Transverse colon (tissue), 4 donors: ENCODE measurements at regions not wholly inside any gene's neighbourhood (a gene's known extent, or its start where the extent isn't known, plus 50 kb on each side); places are given as distances from the start of the nearest gene placed in this dataset.

Source experiments
- DNase-seq: peaks from one replicate; pipeline ENCODE4 v3.0.0-alpha.2; 2019
- H3K27ac ChIP-seq, 4 donors: fragments of 200-600 bp; sonication (generic); 2 replicates each; pipeline ENCODE4 v1.5.1; 2016 to 2018; ENCODE audit warnings: inconsistent platforms in 4 of 4
- H3K27me3 ChIP-seq: fragments of 200-600 bp; sonication (generic); 2 replicates; pipeline ENCODE4 v1.5.1; 2017; ENCODE audit warnings: inconsistent platforms
- H3K36me3 ChIP-seq, 4 donors: fragments of 200-600 bp; sonication (generic); 2 replicates each; pipeline ENCODE4 v1.5.1; 2017 to 2019; ENCODE audit warnings: inconsistent platforms in 4 of 4
- H3K4me1 ChIP-seq, 4 donors: fragments of 200-600 bp; sonication (generic); 2 replicates each; pipeline ENCODE4 v1.5.1; 2017 to 2020; ENCODE audit warnings: inconsistent platforms in 4 of 4
- H3K4me3 ChIP-seq, 4 donors: fragments of 200-600 bp; sonication (generic); 1 replicate in 1 of 4; 2 replicates in 3 of 4; pipeline versions ENCODE4 v1.5.1 to v1.6.1; 2017 to 2019; ENCODE audit warnings: inconsistent platforms in 4 of 4
- H3K9me3 ChIP-seq, 2 donors: fragments of 200-600 bp; sonication (generic); 2 replicates each; pipeline ENCODE4 v1.5.1; 2017 to 2019; ENCODE audit warnings: inconsistent platforms in 2 of 2
- CTCF ChIP-seq, 5 experiments: fragments of 200-600 bp in 3 of 5; fragments of 450-650 bp in 2 of 5; sonication (generic) in 3 of 5; IDR thresholded peaks; 1 replicate in 2 of 5; 2 replicates in 3 of 5; pipeline ENCODE4 v1.5.1; 2016 to 2017; ENCODE audit warnings: antibody characterized with exemption in 5 of 5, inconsistent platforms in 3 of 5, mild to moderate bottlenecking in 2 of 5, moderate library complexity in 1 of 5
- EP300 ChIP-seq: sonication (generic); formaldehyde crosslinking; IDR thresholded peaks from one replicate; pipeline ENCODE4 v1.6.1; 2017; ENCODE audit warnings: antibody characterized with exemption, low read depth
- POLR2A ChIP-seq: fragments of 450-650 bp; IDR thresholded peaks from one replicate; pipeline ENCODE4 v1.6.1; 2016; ENCODE audit warnings: antibody characterized with exemption, mild to moderate bottlenecking, moderate library complexity
- POLR2AphosphoS5 ChIP-seq, 3 donors: sonication (generic); formaldehyde crosslinking; IDR thresholded peaks; one replicate each; pipeline ENCODE4 v1.6.1; 2016; ENCODE audit warnings: antibody characterized with exemption in 3 of 3
- WGBS, 2 donors: methylation state at CpG; one replicate each; pipeline ENCODE4 v1.1.5; 2018; ENCODE audit warnings: low coverage in 1 of 2; 5-methylcytosine and 5-hydroxymethylcytosine counted together
- in situ Hi-C, 4 donors: fragments of 200-750 bp; cut with MboI; loops; one replicate each; pipeline versions ENCODE4 v1.15.0 to v1.15.1; 2017; ENCODE audit warnings: low sequenced_read_pairs in 3 of 4, low pct_ligation_motif_present in 1 of 4, low pct_unique_long_range_greater_than_20kb in 1 of 4
- intact Hi-C: fragments of 100-400 bp; cut with DNase I; formaldehyde crosslinking; loops from one replicate; pipeline ENCODE4 v1.15.1; 2023; ENCODE audit warnings: low total_unique reads

- TF ChIP-seq CTCF (IDR thresholded peaks at IDR 0.05), result no peak
- TF ChIP-seq POLR2AphosphoS5 (IDR thresholded peaks at IDR 0.05), result no peak
- TF ChIP-seq EP300, result no peak
- TF ChIP-seq POLR2A, result no peak
- Histone ChIP-seq H3K4me3 (no peak overlapping the region), H3K9me3 (no peaks in the 10 kb centered on the region), H3K27me3 (no peaks in the 10 kb centered on the region), H3K4me1 (no peaks in the 10 kb centered on the region), H3K36me3 (no peaks in the 10 kb centered on the region), H3K27ac (no peak overlapping the region)
- in situ Hi-C loops (no loop called here), intact Hi-C loops (no loop called here)
- no peak for DNase-seq
- WGBS, 2 donors, result 50 to 65% methylated on average over 6 of the region's 6 CpGs
Observed at GRCh38 chr2:107322416-107322815, 436.4 kb upstream of the ST6GAL2 start.

- no peaks in the 10 kb centered on the region for H3K9me3 ChIP-seq
- WGBS, 2 donors, result 58 to 85% methylated on average over 2 to 8 of the region's 8 CpGs
- no peak overlapping the region for H3K27ac ChIP-seq
- H3K4me1 ChIP-seq, result no peaks in the 10 kb centered on the region
- intact Hi-C loops (no loop called here), in situ Hi-C loops (no loop called here)
- no peak overlapping the region for H3K4me3 ChIP-seq
- TF ChIP-seq CTCF (IDR thresholded peaks at IDR 0.05), result no peak
- no peak for TF ChIP-seq EP300
- TF ChIP-seq POLR2AphosphoS5 (IDR thresholded peaks at IDR 0.05), result no peak
- no peak for TF ChIP-seq POLR2A
- no peaks in the 10 kb centered on the region for H3K36me3 ChIP-seq
- no peaks in the 10 kb centered on the region for H3K27me3 ChIP-seq
- DNase-seq, result no peak
Observed at GRCh38 chr2:107323946-107324565, 438.1 kb upstream of the ST6GAL2 start.

GRCh38 chr2:107325981-107326786, 440.2 kb upstream of the ST6GAL2 start:
- intact Hi-C loops (no loop called here), in situ Hi-C loops (no loop called here)
- H3K9me3 ChIP-seq, result no peaks in the 10 kb centered on the region
- H3K4me1 ChIP-seq, result no peaks in the 10 kb centered on the region
- DNase-seq, result no peak
- TF ChIP-seq POLR2AphosphoS5 (IDR thresholded peaks at IDR 0.05), result no peak
- peak overlapping the region in 3 of 4 donors; percentile 6 to 28 (median 23) for H3K27ac ChIP-seq
- no peaks in the 10 kb centered on the region for H3K27me3 ChIP-seq
- no peak overlapping the region for H3K4me3 ChIP-seq
- WGBS, 2 donors, result 50 to 66% methylated on average over 1 to 4 of the region's 4 CpGs
- no peaks in the 10 kb centered on the region for H3K36me3 ChIP-seq

- H3K4me1 ChIP-seq, result no peaks in the 10 kb centered on the region
- H3K9me3 ChIP-seq, result no peaks in the 10 kb centered on the region
- H3K36me3 ChIP-seq, result no peaks in the 10 kb centered on the region
- no peaks in the 10 kb centered on the region for H3K27me3 ChIP-seq
- no peak overlapping the region for H3K4me3 ChIP-seq
- in situ Hi-C loops (no loop called here), intact Hi-C loops (no loop called here)
- no peak for DNase-seq
- 65 to 78% methylated on average over 2 of the region's 2 CpGs for WGBS, 2 donors
- TF ChIP-seq EP300 (no peak), POLR2AphosphoS5 (IDR thresholded peaks at IDR 0.05) (no peak), POLR2A (no peak), CTCF (IDR thresholded peaks at IDR 0.05) (no peak)
- no peak overlapping the region for H3K27ac ChIP-seq
Observed at GRCh38 chr2:107334306-107334705, 448.3 kb upstream of the ST6GAL2 start.
